ENCODE measurements at regions not wholly inside any gene's neighbourhood (a gene's known extent, or its start where the extent isn't known, plus 50 kb on each side); places are given as distances from the start of the nearest gene placed in this dataset.
A peak's percentile ranks its signal among the peaks of the same experiment; 100 is the strongest.

- DNase-seq (ENCODE audit: low spot score): no peak
- POLR2A ChIA-PET (ENCODE audit: low non-redundant PET): no interaction called here
These were observed 131.6 kb downstream of the HFE start for GRCh38 chr6:26218824-26219223.

DNA sequence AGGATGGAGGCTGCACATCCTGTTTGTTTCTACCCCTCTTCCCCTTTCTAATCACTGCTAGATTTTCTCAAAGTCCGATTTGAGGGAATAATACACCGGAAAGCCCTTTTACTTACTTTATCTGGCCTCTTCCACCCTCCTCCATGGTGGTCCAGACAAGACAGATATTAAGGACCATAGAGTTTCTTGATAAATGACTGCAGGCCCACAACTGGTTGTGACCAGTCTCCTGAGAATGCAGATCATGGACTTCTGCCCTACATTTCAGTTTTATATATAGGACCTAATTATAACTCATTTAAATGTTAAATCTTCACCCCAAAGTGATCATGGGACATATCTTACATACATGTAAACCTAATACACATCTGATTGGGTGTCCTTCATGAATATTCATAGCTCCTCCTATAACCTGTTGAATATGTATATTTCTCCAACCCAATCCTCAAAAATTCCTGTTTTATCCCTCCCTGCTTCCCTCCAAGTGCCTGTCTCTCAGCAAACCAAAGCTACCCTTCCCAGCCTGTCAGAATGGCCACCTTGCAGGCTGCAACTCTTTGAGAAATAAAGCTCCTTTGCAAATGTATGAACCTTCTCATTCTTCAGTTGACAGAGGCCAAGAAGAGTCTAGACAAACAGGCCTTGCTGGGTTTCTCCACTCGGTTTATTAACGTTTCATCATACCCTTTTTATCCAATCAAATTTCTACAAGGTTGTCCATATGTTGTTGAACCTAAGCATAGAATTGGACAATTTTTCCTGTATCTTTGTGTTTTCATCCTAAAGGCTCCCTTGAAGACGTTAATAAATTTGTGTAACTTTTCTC is 133.1 kb downstream of the HFE start:
- H3K27me3 ChIP-seq (replicated peaks; ENCODE audit: insufficient read depth, low read depth, low read length, poor library complexity): no peaks in the 10 kb centered on the region
- no peak for DNase-seq (ENCODE audit: low spot score)
- peaks cover 14% of the 10 kb centered on the region for H3K4me1 ChIP-seq (ENCODE audit: insufficient read depth, low read length, poor library complexity, severe bottlenecking)
- BruUV-seq (replicated peaks): no TSS peak
- CTCF ChIA-PET: interaction anchor here (0.7 kb wide), 1 partner anchor 251 kb away, joined by 3 read pairs; no protein-coding TSS in a partner anchor
- intact Hi-C loops (cut with micrococcal nuclease; ENCODE audit: unreplicated experiment): no loop called here
- peak overlapping the region; percentile 49 for H3K27ac ChIP-seq (ENCODE audit: low read depth, low read length, poor library complexity, severe bottlenecking)
- no peaks in the 10 kb centered on the region for H3K9me3 ChIP-seq (ENCODE audit: low read depth, low read length, poor library complexity, severe bottlenecking)
- no peak overlapping the region for H3K4me3 ChIP-seq (ENCODE audit: low read depth, low read length, poor library complexity, severe bottlenecking)
- TF ChIP-seq CTCF (conservative IDR thresholded peaks at IDR 0.05; ENCODE audit: low read depth, low read length) (no peak), EZH2 (IDR thresholded peaks at IDR 0.05; ENCODE audit: borderline replicate concordance, low read depth, low read length, poor library complexity, severe bottlenecking) (no peak)
- H3K36me3 ChIP-seq (ENCODE audit: insufficient read depth, low read length, poor library complexity, severe bottlenecking): peaks cover 8% of the 10 kb centered on the region
- POLR2A ChIA-PET (ENCODE audit: low non-redundant PET): no interaction called here

More at GRCh38 chr6:26218824-26219223, 131.6 kb downstream of the HFE start:
- Histone ChIP-seq H3K36me3 (ENCODE audit: insufficient read depth, low read length, poor library complexity, severe bottlenecking) (no peaks in the 10 kb centered on the region), H3K4me3 (ENCODE audit: low read depth, low read length, poor library complexity, severe bottlenecking) (no peak overlapping the region), H3K4me1 (ENCODE audit: insufficient read depth, low read length, poor library complexity, severe bottlenecking) (peaks cover 14% of the 10 kb centered on the region), H3K27me3 (replicated peaks; ENCODE audit: insufficient read depth, low read depth, low read length, poor library complexity) (no peaks in the 10 kb centered on the region), H3K9me3 (ENCODE audit: low read depth, low read length, poor library complexity, severe bottlenecking) (no peaks in the 10 kb centered on the region), H3K27ac (ENCODE audit: low read depth, low read length, poor library complexity, severe bottlenecking) (peak overlapping the region; percentile 50)
- TF ChIP-seq EZH2 (IDR thresholded peaks at IDR 0.05; ENCODE audit: borderline replicate concordance, low read depth, low read length, poor library complexity, severe bottlenecking) (no peak), CTCF (conservative IDR thresholded peaks at IDR 0.05; ENCODE audit: low read depth, low read length) (no peak)
- CTCF ChIA-PET: no interaction called here
- no TSS peak for BruUV-seq (replicated peaks)
- intact Hi-C loops (cut with micrococcal nuclease; ENCODE audit: unreplicated experiment): loop anchor here (5.0 kb wide), 2 partner anchors 53 to 162 kb away; a partner anchor contains a TSS

DNA sequence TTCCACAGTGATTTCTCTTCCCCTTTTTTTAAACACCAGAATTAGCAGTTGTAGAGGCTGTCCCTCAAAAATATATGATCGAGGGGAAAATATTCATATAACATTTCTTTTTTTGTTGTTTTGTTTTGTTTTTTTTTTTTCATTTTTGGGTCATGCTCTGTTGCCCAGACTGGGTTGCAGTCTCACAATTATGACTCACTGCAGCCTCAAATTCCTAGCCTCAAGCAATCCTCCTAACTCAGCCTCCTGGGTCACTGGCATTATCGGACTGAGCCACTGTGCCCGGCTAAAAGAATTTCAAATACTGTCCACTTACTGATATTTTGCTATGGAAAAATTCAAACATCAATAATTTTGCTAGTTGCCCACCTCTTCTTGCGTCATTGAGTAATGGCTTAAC is 134.0 kb downstream of the HFE start:
- Histone ChIP-seq H3K27ac (ENCODE audit: low read depth, low read length, poor library complexity, severe bottlenecking) (no peak overlapping the region), H3K9me3 (ENCODE audit: low read depth, low read length, poor library complexity, severe bottlenecking) (no peaks in the 10 kb centered on the region), H3K4me1 (ENCODE audit: insufficient read depth, low read length, poor library complexity, severe bottlenecking) (peaks cover 18% of the 10 kb centered on the region), H3K27me3 (replicated peaks; ENCODE audit: insufficient read depth, low read depth, low read length, poor library complexity) (no peaks in the 10 kb centered on the region), H3K36me3 (ENCODE audit: insufficient read depth, low read length, poor library complexity, severe bottlenecking) (peaks cover 8% of the 10 kb centered on the region), H3K4me3 (ENCODE audit: low read depth, low read length, poor library complexity, severe bottlenecking) (no peak overlapping the region)
- no peak for DNase-seq (ENCODE audit: low spot score)
- intact Hi-C loops (cut with micrococcal nuclease; ENCODE audit: unreplicated experiment): no loop called here
- BruUV-seq (replicated peaks): no TSS peak
- ChIA-PET POLR2A (ENCODE audit: low non-redundant PET) (no interaction called here), CTCF (interaction anchor here (0.7 kb wide), 1 partner anchor 250 kb away, joined by 3 read pairs; no protein-coding TSS in a partner anchor)
- TF ChIP-seq CTCF (conservative IDR thresholded peaks at IDR 0.05; ENCODE audit: low read depth, low read length): no peak
- no peak for TF ChIP-seq EZH2 (IDR thresholded peaks at IDR 0.05; ENCODE audit: borderline replicate concordance, low read depth, low read length, poor library complexity, severe bottlenecking)

Data from A673 (cell line).